Muscle layer of duodenum (tissue), 2 donors: ENCODE measurements at regions not wholly inside any gene's neighbourhood (a gene's known extent, or its start where the extent isn't known, plus 50 kb on each side); places are given as distances from the start of the nearest gene placed in this dataset.

Experiments used
- H3K27ac ChIP-seq: one replicate; pipeline ENCODE4 v1.7.0; 2013; ENCODE audit warnings: mild to moderate bottlenecking, low read length
- H3K27me3 ChIP-seq: one replicate; pipeline ENCODE4 v1.7.0; 2013; ENCODE audit warnings: low read depth, mild to moderate bottlenecking, control low read depth, low read length
- H3K36me3 ChIP-seq, 2 donors: one replicate each; pipeline ENCODE4 v1.7.0; 2013; ENCODE audit warnings: low read length in 2 of 2, control low read depth in 1 of 2, mild to moderate bottlenecking in 1 of 2; ENCODE audit not compliant: insufficient read depth in 2 of 2, control insufficient read depth in 1 of 2
- H3K4me1 ChIP-seq, 2 donors: one replicate each; pipeline ENCODE4 v1.7.0; 2013; ENCODE audit warnings: low read length in 2 of 2, mild to moderate bottlenecking in 2 of 2, control low read depth in 1 of 2, moderate library complexity in 1 of 2; ENCODE audit not compliant: insufficient read depth in 2 of 2, control insufficient read depth in 1 of 2
- H3K4me3 ChIP-seq, 2 donors: one replicate each; pipeline ENCODE4 v1.7.0; 2013; ENCODE audit warnings: low read length in 2 of 2, low read depth in 1 of 2, mild to moderate bottlenecking in 1 of 2
- H3K9me3 ChIP-seq, 2 donors: one replicate each; pipeline ENCODE4 v1.7.0; 2013; ENCODE audit warnings: low read length in 2 of 2, control low read depth in 1 of 2, mild to moderate bottlenecking in 1 of 2; ENCODE audit not compliant: control insufficient read depth in 1 of 2
- donor health status: healthy.

- Histone ChIP-seq H3K4me1 (no peaks in the 10 kb centered on the region), H3K27ac (no peak overlapping the region), H3K9me3 (no peaks in the 10 kb centered on the region), H3K4me3 (no peak overlapping the region), H3K36me3 (no peaks in the 10 kb centered on the region), H3K27me3 (no peaks in the 10 kb centered on the region)
Observed at GRCh38 chr13:71082631-71083030, 784.4 kb downstream of the DACH1 start.

GRCh38 chr13:71079638-71080037, 787.4 kb downstream of the DACH1 start:
- Histone ChIP-seq H3K36me3 (no peaks in the 10 kb centered on the region), H3K9me3 (no peaks in the 10 kb centered on the region), H3K27ac (no peak overlapping the region), H3K27me3 (no peaks in the 10 kb centered on the region), H3K4me3 (no peak overlapping the region), H3K4me1 (no peaks in the 10 kb centered on the region)

- Histone ChIP-seq H3K4me1 (no peaks in the 10 kb centered on the region), H3K27me3 (no peaks in the 10 kb centered on the region), H3K27ac (no peak overlapping the region), H3K36me3 (no peaks in the 10 kb centered on the region), H3K4me3 (no peak overlapping the region), H3K9me3 (no peaks in the 10 kb centered on the region)
Observed at GRCh38 chr13:71068041-71068440, 799.0 kb downstream of the DACH1 start.

- no peaks in the 10 kb centered on the region for H3K4me1 ChIP-seq
- no peak overlapping the region for H3K4me3 ChIP-seq
- H3K36me3 ChIP-seq: no peaks in the 10 kb centered on the region
- no peaks in the 10 kb centered on the region for H3K9me3 ChIP-seq
- H3K27ac ChIP-seq: no peak overlapping the region
- no peaks in the 10 kb centered on the region for H3K27me3 ChIP-seq
Observed at GRCh38 chr13:71067165-71067815, 799.7 kb downstream of the DACH1 start.

- no peaks in the 10 kb centered on the region for H3K36me3 ChIP-seq
- H3K4me3 ChIP-seq: no peak overlapping the region
- H3K27ac ChIP-seq: no peak overlapping the region
- no peaks in the 10 kb centered on the region for H3K27me3 ChIP-seq
- peaks cover 0 to 6% of the 10 kb centered on the region in 2 donors for H3K9me3 ChIP-seq
- H3K4me1 ChIP-seq: no peaks in the 10 kb centered on the region
Observed at GRCh38 chr13:71056581-71056980, 810.4 kb downstream of the DACH1 start.

- H3K9me3 ChIP-seq: peaks cover 0 to 6% of the 10 kb centered on the region in 2 donors
- no peaks in the 10 kb centered on the region for H3K4me1 ChIP-seq
- H3K27me3 ChIP-seq: no peaks in the 10 kb centered on the region
- H3K36me3 ChIP-seq: no peaks in the 10 kb centered on the region
- H3K27ac ChIP-seq: no peak overlapping the region
- no peak overlapping the region for H3K4me3 ChIP-seq
Observed at GRCh38 chr13:71055644-71056043, 811.4 kb downstream of the DACH1 start.

- no peak overlapping the region for H3K4me3 ChIP-seq
- H3K4me1 ChIP-seq: no peaks in the 10 kb centered on the region
- H3K27ac ChIP-seq: no peak overlapping the region
- no peaks in the 10 kb centered on the region for H3K36me3 ChIP-seq
- peaks cover 0 to 6% of the 10 kb centered on the region in 2 donors for H3K9me3 ChIP-seq
- no peaks in the 10 kb centered on the region for H3K27me3 ChIP-seq
Observed at GRCh38 chr13:71055047-71055446, 812.0 kb downstream of the DACH1 start.

GRCh38 chr13:71054358-71054757, 812.6 kb downstream of the DACH1 start:
- no peak overlapping the region for H3K4me3 ChIP-seq
- H3K36me3 ChIP-seq: no peaks in the 10 kb centered on the region
- H3K27ac ChIP-seq: no peak overlapping the region
- peaks cover 0 to 6% of the 10 kb centered on the region in 2 donors for H3K9me3 ChIP-seq
- H3K27me3 ChIP-seq: no peaks in the 10 kb centered on the region
- no peaks in the 10 kb centered on the region for H3K4me1 ChIP-seq

- Histone ChIP-seq H3K27me3 (no peaks in the 10 kb centered on the region), H3K9me3 (peaks cover 0 to 6% of the 10 kb centered on the region in 2 donors), H3K4me1 (no peaks in the 10 kb centered on the region), H3K36me3 (no peaks in the 10 kb centered on the region), H3K4me3 (no peak overlapping the region), H3K27ac (no peak overlapping the region)
Observed at GRCh38 chr13:71051573-71051972, 815.4 kb downstream of the DACH1 start.

GRCh38 chr13:71046360-71047079, 820.5 kb downstream of the DACH1 start:
- Histone ChIP-seq H3K9me3 (no peaks in the 10 kb centered on the region), H3K36me3 (no peaks in the 10 kb centered on the region), H3K4me3 (no peak overlapping the region), H3K27me3 (no peaks in the 10 kb centered on the region), H3K27ac (no peak overlapping the region), H3K4me1 (peaks cover 0 to 2% of the 10 kb centered on the region in 2 donors)

GRCh38 chr13:71045101-71045500, 821.9 kb downstream of the DACH1 start:
- Histone ChIP-seq H3K4me1 (peaks cover 0 to 4% of the 10 kb centered on the region in 2 donors), H3K9me3 (no peaks in the 10 kb centered on the region), H3K27ac (no peak overlapping the region), H3K4me3 (no peak overlapping the region), H3K27me3 (no peaks in the 10 kb centered on the region), H3K36me3 (no peaks in the 10 kb centered on the region)
